Left colon (tissue), 2 donors: ENCODE measurements at regions not wholly inside any gene's neighbourhood (a gene's known extent, or its start where the extent isn't known, plus 50 kb on each side); places are given as distances from the start of the nearest gene placed in this dataset.

Source experiments
- ATAC-seq: fragments of 200-7000 bp; cut with Tn5 transposase; one replicate; pipeline ENCODE4 v1.9.1; 2020; ENCODE audit warnings: mild to moderate bottlenecking, moderate library complexity
- DNase-seq, 2 donors: peaks; one replicate each; pipeline ENCODE4 v3.0.0-alpha.2; 2020
- intact Hi-C, 2 donors: fragments of 100-400 bp; cut with DNase I in 1 of 2; cut with micrococcal nuclease in 1 of 2; formaldehyde crosslinking; loops; one replicate each; pipeline versions ENCODE4 v1.11.2 to v1.14.0; 2022; cut with DNase I, micrococcal nuclease
- donor health status: DM: no; HTN: no; CAD: no.
- donor health status: DM: yes; HTN: yes; CAD: no.

- ATAC-seq (no peak), DNase-seq (no peak)
- intact Hi-C loops: no loop called here
Observed at GRCh38 chr14:101330416-101331140, 230.7 kb upstream of the DIO3 start.

GRCh38 chr14:101331141-101331525 lies 230.2 kb upstream of the DIO3 start:
- intact Hi-C loops: no loop called here
- DNase-seq (no peak), ATAC-seq (no peak)

- DNase-seq (no peak), ATAC-seq (peak; percentile 58)
- intact Hi-C loops: no loop called here
Observed at GRCh38 chr14:101331661-101332169, 229.6 kb upstream of the DIO3 start.

GRCh38 chr14:101332281-101332680 lies 229.0 kb upstream of the DIO3 start:
- intact Hi-C loops: no loop called here
- ATAC-seq (no peak), DNase-seq (no peak)

GRCh38 chr14:101333335-101334280 lies 227.7 kb upstream of the DIO3 start:
- intact Hi-C loops: no loop called here
- ATAC-seq (no peak), DNase-seq (no peak)

GRCh38 chr14:101334656-101335055 lies 226.6 kb upstream of the DIO3 start:
- intact Hi-C loops: no loop called here
- no peak for DNase-seq
- ATAC-seq: no peak

GRCh38 chr14:101335061-101335661 lies 226.1 kb upstream of the DIO3 start:
- intact Hi-C loops: no loop called here
- ATAC-seq (no peak), DNase-seq (no peak)

- intact Hi-C loops: no loop called here
- ATAC-seq: no peak
- no peak for DNase-seq
Observed at GRCh38 chr14:101336183-101336582, 225.1 kb upstream of the DIO3 start.

- ATAC-seq: peak; percentile 75
- intact Hi-C loops: no loop called here
Observed at GRCh38 chr14:101337053-101337452, 224.2 kb upstream of the DIO3 start.

GRCh38 chr14:101340556-101340955 lies 220.7 kb upstream of the DIO3 start:
- ATAC-seq: no peak
- DNase-seq: no peak
- intact Hi-C loops: no loop called here

More at GRCh38 chr14:101337053-101337452, 224.2 kb upstream of the DIO3 start:
- DNase-seq: no peak

- intact Hi-C loops: no loop called here
- DNase-seq (no peak), ATAC-seq (no peak)
Observed at GRCh38 chr14:101347893-101348777, 213.2 kb upstream of the DIO3 start.

- DNase-seq (no peak), ATAC-seq (no peak)
- intact Hi-C loops: no loop called here
Observed at GRCh38 chr14:101349108-101349507, 212.2 kb upstream of the DIO3 start.

GRCh38 chr14:101350021-101350420 lies 211.3 kb upstream of the DIO3 start:
- no peak for DNase-seq
- ATAC-seq: no peak
- intact Hi-C loops: no loop called here

GRCh38 chr14:101350691-101351090 lies 210.6 kb upstream of the DIO3 start:
- intact Hi-C loops: no loop called here
- ATAC-seq (no peak), DNase-seq (no peak)

GRCh38 chr14:101351146-101351545 lies 210.1 kb upstream of the DIO3 start:
- no peak for DNase-seq
- intact Hi-C loops: no loop called here
- ATAC-seq: no peak

GRCh38 chr14:101351769-101352168 lies 209.5 kb upstream of the DIO3 start:
- intact Hi-C loops: no loop called here
- ATAC-seq: no peak
- no peak for DNase-seq

GRCh38 chr14:101352567-101352966 lies 208.7 kb upstream of the DIO3 start:
- ATAC-seq (no peak), DNase-seq (no peak)
- intact Hi-C loops: no loop called here

- intact Hi-C loops: no loop called here
- DNase-seq: no peak
- ATAC-seq: no peak
Observed at GRCh38 chr14:101353422-101353821, 207.9 kb upstream of the DIO3 start.

- intact Hi-C loops: no loop called here
- no peak for DNase-seq
Observed at GRCh38 chr14:101354726-101355125, 206.6 kb upstream of the DIO3 start.

More at GRCh38 chr14:101354726-101355125, 206.6 kb upstream of the DIO3 start:
- ATAC-seq: no peak
